Loucy (cell line): ENCODE measurements at regions not wholly inside any gene's neighbourhood (a gene's known extent, or its start where the extent isn't known, plus 50 kb on each side); places are given as distances from the start of the nearest gene placed in this dataset.

Experiments used
- H2AFZ ChIP-seq: fragments of 200-600 bp; sonication (generic); 2 replicates; pipeline ENCODE4 v1.6.0; 2016; ENCODE audit warnings: antibody characterized with exemption, mild to moderate bottlenecking, low read length, moderate library complexity
- H3F3A ChIP-seq: fragments of 200-600 bp; 2 replicates; pipeline ENCODE4 v1.6.0; 2016; ENCODE audit warnings: antibody characterized with exemption, low read depth, mild to moderate bottlenecking
- H3K27me3 ChIP-seq: fragments of 200-600 bp; sonication (generic); 2 replicates; pipeline ENCODE4 v1.6.1; 2014; ENCODE audit warnings: low read length, mild to moderate bottlenecking; ENCODE audit not compliant: insufficient read depth, poor library complexity, severe bottlenecking
- H3K36me3 ChIP-seq: fragments of 200-600 bp; sonication (generic); 2 replicates; pipeline ENCODE4 v1.6.1; 2016; ENCODE audit warnings: low read length; ENCODE audit not compliant: insufficient read depth
- H3K4me1 ChIP-seq: fragments of 200-600 bp; sonication (generic); 2 replicates; pipeline ENCODE4 v1.5.1; 2014; ENCODE audit warnings: low read length, mild to moderate bottlenecking; ENCODE audit not compliant: insufficient read depth, poor library complexity, severe bottlenecking
- H3K4me2 ChIP-seq: fragments of 200-600 bp; sonication (generic); 2 replicates; pipeline ENCODE4 v1.6.0; 2014; ENCODE audit warnings: antibody characterized with exemption, low read length, low read depth, mild to moderate bottlenecking; ENCODE audit not compliant: poor library complexity, severe bottlenecking
- H3K4me3 ChIP-seq: fragments of 200-600 bp; sonication (generic); 2 replicates; pipeline ENCODE4 v1.5.1; 2014; ENCODE audit warnings: low read length, mild to moderate bottlenecking, mixed read lengths; ENCODE audit not compliant: poor library complexity, severe bottlenecking
- H3K79me2 ChIP-seq: fragments of 200-600 bp; sonication (generic); 2 replicates; pipeline ENCODE4 v1.6.1; 2014; ENCODE audit warnings: low read length; ENCODE audit not compliant: insufficient read depth
- H3K9ac ChIP-seq: fragments of 200-600 bp; sonication (generic); 2 replicates; pipeline ENCODE4 v1.6.0; 2014; ENCODE audit warnings: mild to moderate bottlenecking, low read depth, low read length, moderate library complexity; ENCODE audit not compliant: poor library complexity, severe bottlenecking
- H3K9me2 ChIP-seq: fragments of 200-600 bp; sonication (generic); replicated peaks from 2 replicates; pipeline ENCODE4 v1.6.1; 2016; ENCODE audit warnings: low read depth, low read length, mixed read lengths
- H3K9me3 ChIP-seq: fragments of 200-600 bp; sonication (generic); 2 replicates; pipeline ENCODE4 v1.6.1; 2014; ENCODE audit warnings: mild to moderate bottlenecking, antibody characterized with exemption, low read length, low read depth; ENCODE audit not compliant: insufficient read depth
- H4K20me1 ChIP-seq: fragments of 200-600 bp; sonication (generic); 2 replicates; pipeline ENCODE4 v1.6.0; 2014; ENCODE audit warnings: antibody characterized with exemption, low read length, mild to moderate bottlenecking; ENCODE audit not compliant: insufficient read depth, poor library complexity, severe bottlenecking
- CTCF ChIP-seq: fragments of 200-600 bp; sonication (generic); conservative IDR thresholded peaks from 2 replicates; pipeline ENCODE4 v1.5.1; 2014; ENCODE audit warnings: mild to moderate bottlenecking, antibody characterized with exemption, low read length
- EZH2phosphoT487 ChIP-seq: fragments of 200-600 bp; IDR thresholded peaks from 2 replicates; pipeline ENCODE4 v1.6.1; 2018; ENCODE audit warnings: antibody characterized with exemption, mild to moderate bottlenecking, moderate library complexity, borderline replicate concordance

- Histone ChIP-seq H3K27me3 (no peaks in the 10 kb centered on the region), H3K9me3 (no peaks in the 10 kb centered on the region), H2AFZ (no peak overlapping the region), H3K4me3 (no peak overlapping the region), H3K4me2 (no peak overlapping the region), H3K4me1 (no peaks in the 10 kb centered on the region), H3F3A (no peaks in the 10 kb centered on the region), H3K9me2 (no peaks in the 10 kb centered on the region), H3K9ac (no peak overlapping the region), H4K20me1 (no peaks in the 10 kb centered on the region), H3K36me3 (no peaks in the 10 kb centered on the region), H3K79me2 (no peaks in the 10 kb centered on the region)
- TF ChIP-seq CTCF: no peak
- TF ChIP-seq EZH2phosphoT487: no peak
Observed at GRCh38 chr2:167471734-167472133, 583.5 kb downstream of the XIRP2 start.

GRCh38 chr2:167471332-167471731 lies 583.1 kb downstream of the XIRP2 start:
- Histone ChIP-seq H3K9me2 (no peaks in the 10 kb centered on the region), H2AFZ (no peak overlapping the region), H4K20me1 (no peaks in the 10 kb centered on the region), H3K9ac (no peak overlapping the region), H3K4me3 (no peak overlapping the region), H3K27me3 (no peaks in the 10 kb centered on the region), H3K79me2 (no peaks in the 10 kb centered on the region), H3K36me3 (no peaks in the 10 kb centered on the region), H3K4me1 (no peaks in the 10 kb centered on the region), H3K9me3 (no peaks in the 10 kb centered on the region), H3F3A (no peaks in the 10 kb centered on the region), H3K4me2 (no peak overlapping the region)
- no peak for TF ChIP-seq CTCF
- no peak for TF ChIP-seq EZH2phosphoT487

GRCh38 chr2:167462379-167462778 lies 574.1 kb downstream of the XIRP2 start:
- Histone ChIP-seq H3K9me3 (no peaks in the 10 kb centered on the region; the same call in 1 of the 2 replicates), H3K4me1 (no peaks in the 10 kb centered on the region), H2AFZ (no peak overlapping the region), H3K79me2 (no peaks in the 10 kb centered on the region), H3K9me2 (no peaks in the 10 kb centered on the region), H3K9ac (no peak overlapping the region), H4K20me1 (no peaks in the 10 kb centered on the region), H3K27me3 (no peaks in the 10 kb centered on the region), H3K4me3 (no peak overlapping the region), H3F3A (no peaks in the 10 kb centered on the region), H3K4me2 (no peak overlapping the region), H3K36me3 (no peaks in the 10 kb centered on the region)
- TF ChIP-seq CTCF (no peak), EZH2phosphoT487 (no peak)
